ENCODE measurements at regions not wholly inside any gene's neighbourhood (a gene's known extent, or its start where the extent isn't known, plus 50 kb on each side); places are given as distances from the start of the nearest gene placed in this dataset.

- Histone ChIP-seq H2AFZ (ENCODE audit: low read depth, low read length, poor library complexity, severe bottlenecking) (no peak overlapping the region), H3K9me3 (ENCODE audit: control insufficient read depth in 1 of 2, insufficient read depth in 1 of 2, low read depth in 1 of 2, low read length in 2 of 2) (peaks cover 0 to 4% of the 10 kb centered on the region in 2 experiments; a peak in 2 of 4 replicates)
- RAD21 ChIA-PET (ENCODE audit: low non-redundant PET in 1 of 2, low total read pairs in 2 of 2, uncharacterized antibody in 2 of 2, unreplicated experiment in 2 of 2): no interaction called here
Measured at GRCh38 chr16:35714665-35715064, 2255.3 kb downstream of the TP53TG3F start.

GRCh38 chr16:35724551-35724950, 2265.1 kb downstream of the TP53TG3F start:
- no peak overlapping the region for H3K4me2 ChIP-seq (ENCODE audit: low read length)
- no peak overlapping the region for H2AFZ ChIP-seq (ENCODE audit: low read depth, low read length, poor library complexity, severe bottlenecking)
- no peak overlapping the region for H3K9ac ChIP-seq (ENCODE audit: low read length)
- no peaks in the 10 kb centered on the region for H4K20me1 ChIP-seq (ENCODE audit: insufficient read depth)
- intact Hi-C loops (cut with micrococcal nuclease): no loop called here
- no peaks in the 10 kb centered on the region for H3K9me2 ChIP-seq (ENCODE audit: insufficient read depth)
- H3K27ac ChIP-seq (ENCODE audit: low read depth, low read length): no peak overlapping the region
- no peak for ATAC-seq
- no TSS peak for BruUV-seq (replicated peaks)
- RAD21 ChIA-PET (ENCODE audit: low non-redundant PET in 1 of 2, low total read pairs in 2 of 2, uncharacterized antibody in 2 of 2, unreplicated experiment in 2 of 2): no interaction called here
- H3K79me2 ChIP-seq (ENCODE audit: insufficient read depth, low read length): no peaks in the 10 kb centered on the region
- H3K4me1 ChIP-seq (ENCODE audit: control insufficient read depth in 1 of 2, insufficient read depth in 2 of 2, low read length in 2 of 2): no peaks in the 10 kb centered on the region
- no peaks in the 10 kb centered on the region for H3K27me3 ChIP-seq (ENCODE audit: insufficient read depth, low read length)
- H3K4me3 ChIP-seq (replicated peaks in 1 of 2; ENCODE audit: low read depth in 1 of 2, low read length in 2 of 2): no peak overlapping the region
- POLR2A ChIA-PET: no interaction called here
- CTCF ChIA-PET: no interaction called here
- DNase-seq (ENCODE audit: low read depth, low spot score): no peak
- no peaks in the 10 kb centered on the region for H3K36me3 ChIP-seq (ENCODE audit: control insufficient read depth in 1 of 2, insufficient read depth in 2 of 2, low read length in 2 of 2)
- peaks cover 7 to 8% of the 10 kb centered on the region in 2 experiments; a peak in 2 of 4 replicates for H3K9me3 ChIP-seq (ENCODE audit: control insufficient read depth in 1 of 2, insufficient read depth in 1 of 2, low read depth in 1 of 2, low read length in 2 of 2)
- TF ChIP-seq ZBTB33 (IDR thresholded peaks at IDR 0.05; ENCODE audit: extremely low read depth, insufficient replicate concordance, low read length) (no peak), POLR2A (IDR thresholded peaks at IDR 0.05; ENCODE audit: borderline replicate concordance, extremely low read depth, insufficient read depth, insufficient read length) (no peak), ELF1 (IDR thresholded peaks at IDR 0.05; ENCODE audit: borderline replicate concordance, low read depth) (no peak), SP1 (IDR thresholded peaks at IDR 0.05; ENCODE audit: low read depth) (no peak), SIN3A (IDR thresholded peaks at IDR 0.05; ENCODE audit: low read depth) (no peak), CTCF (IDR thresholded peaks at IDR 0.05 in 2 of 3, conservative IDR thresholded peaks at IDR 0.05 in 1 of 3; ENCODE audit: borderline replicate concordance in 1 of 3, insufficient read depth in 1 of 3, low read depth in 2 of 3, low read length in 2 of 3) (no peak), EZH2 (IDR thresholded peaks at IDR 0.05) (no peak), FOSL1 (IDR thresholded peaks at IDR 0.05; ENCODE audit: low read depth) (no peak), CBX3 (IDR thresholded peaks at IDR 0.05; ENCODE audit: low read depth) (no peak)

More at GRCh38 chr16:35714665-35715064, 2255.3 kb downstream of the TP53TG3F start:
- Histone ChIP-seq H3K4me1 (ENCODE audit: control insufficient read depth in 1 of 2, insufficient read depth in 2 of 2, low read length in 2 of 2) (no peaks in the 10 kb centered on the region), H3K4me2 (ENCODE audit: low read length) (no peak overlapping the region), H3K9ac (ENCODE audit: low read length) (no peak overlapping the region), H3K79me2 (ENCODE audit: insufficient read depth, low read length) (no peaks in the 10 kb centered on the region), H3K36me3 (ENCODE audit: control insufficient read depth in 1 of 2, insufficient read depth in 2 of 2, low read length in 2 of 2) (no peaks in the 10 kb centered on the region), H3K27ac (ENCODE audit: low read depth, low read length) (no peak overlapping the region), H4K20me1 (ENCODE audit: insufficient read depth) (no peaks in the 10 kb centered on the region), H3K27me3 (ENCODE audit: insufficient read depth, low read length) (no peaks in the 10 kb centered on the region), H3K9me2 (ENCODE audit: insufficient read depth) (no peaks in the 10 kb centered on the region), H3K4me3 (replicated peaks in 1 of 2; ENCODE audit: low read depth in 1 of 2, low read length in 2 of 2) (no peak overlapping the region)
- intact Hi-C loops (cut with micrococcal nuclease): no loop called here
- BruUV-seq (replicated peaks): no TSS peak
- ChIA-PET CTCF (no interaction called here), POLR2A (no interaction called here)
- TF ChIP-seq ZBTB33 (IDR thresholded peaks at IDR 0.05; ENCODE audit: extremely low read depth, insufficient replicate concordance, low read length): no peak
- no peak for ATAC-seq
- no peak for DNase-seq (ENCODE audit: low read depth, low spot score)

Data from HCT116 (cell line).